COLO829 (cell line): ENCODE measurements at regions not wholly inside any gene's neighbourhood (a gene's known extent, or its start where the extent isn't known, plus 50 kb on each side); places are given as distances from the start of the nearest gene placed in this dataset.

Source experiments
- DNase-seq: peaks from one replicate; pipeline ENCODE4 v3.0.0; 2012; ENCODE audit warnings: low spot score

GRCh38 chr11:11039208-11039965 lies 181.5 kb upstream of the ZBED5 start:
- DNase-seq: no peak

GRCh38 chr11:11038782-11039181 lies 180.9 kb upstream of the ZBED5 start:
- DNase-seq: no peak

GRCh38 chr11:11038352-11038751 lies 180.5 kb upstream of the ZBED5 start:
- DNase-seq: no peak

GRCh38 chr11:11036848-11037732 lies 179.2 kb upstream of the ZBED5 start:
- no peak for DNase-seq

GRCh38 chr11:11036185-11036847 lies 178.5 kb upstream of the ZBED5 start:
- DNase-seq: no peak

GRCh38 chr11:11035331-11035730 lies 177.5 kb upstream of the ZBED5 start:
- no peak for DNase-seq

- no peak for DNase-seq
Observed at GRCh38 chr11:11034476-11034875, 176.6 kb upstream of the ZBED5 start.

- DNase-seq: no peak
Observed at GRCh38 chr11:11032066-11032465, 174.2 kb upstream of the ZBED5 start.

GRCh38 chr11:11029027-11029426 lies 171.2 kb upstream of the ZBED5 start:
- no peak for DNase-seq

- peak; percentile 49 for DNase-seq
Observed at GRCh38 chr11:11028017-11028692, 170.3 kb upstream of the ZBED5 start.

GRCh38 chr11:11027288-11027687 lies 169.4 kb upstream of the ZBED5 start:
- no peak for DNase-seq

- DNase-seq: peak; percentile 85
Observed at GRCh38 chr11:11025087-11025486, 167.2 kb upstream of the ZBED5 start.

GRCh38 chr11:11022125-11022730 lies 164.4 kb upstream of the ZBED5 start:
- peak; percentile 61 for DNase-seq

- no peak for DNase-seq
Observed at GRCh38 chr11:11021563-11021962, 163.7 kb upstream of the ZBED5 start.

- no peak for DNase-seq
Observed at GRCh38 chr11:11020747-11021149, 162.9 kb upstream of the ZBED5 start.

- no peak for DNase-seq
Observed at GRCh38 chr11:11020219-11020726, 162.4 kb upstream of the ZBED5 start.

- DNase-seq: no peak
Observed at GRCh38 chr11:11016943-11017342, 159.1 kb upstream of the ZBED5 start.

GRCh38 chr11:11016068-11016467 lies 158.2 kb upstream of the ZBED5 start:
- DNase-seq: no peak

- no peak for DNase-seq
Observed at GRCh38 chr11:11011617-11012016, 153.8 kb upstream of the ZBED5 start.

- DNase-seq: peak; percentile 59
Observed at GRCh38 chr11:11010624-11011127, 152.8 kb upstream of the ZBED5 start.

GRCh38 chr11:11009179-11009578 lies 151.3 kb upstream of the ZBED5 start:
- DNase-seq: no peak
